ENCODE measurements at regions not wholly inside any gene's neighbourhood (a gene's known extent, or its start where the extent isn't known, plus 50 kb on each side); places are given as distances from the start of the nearest gene placed in this dataset.

DNA sequence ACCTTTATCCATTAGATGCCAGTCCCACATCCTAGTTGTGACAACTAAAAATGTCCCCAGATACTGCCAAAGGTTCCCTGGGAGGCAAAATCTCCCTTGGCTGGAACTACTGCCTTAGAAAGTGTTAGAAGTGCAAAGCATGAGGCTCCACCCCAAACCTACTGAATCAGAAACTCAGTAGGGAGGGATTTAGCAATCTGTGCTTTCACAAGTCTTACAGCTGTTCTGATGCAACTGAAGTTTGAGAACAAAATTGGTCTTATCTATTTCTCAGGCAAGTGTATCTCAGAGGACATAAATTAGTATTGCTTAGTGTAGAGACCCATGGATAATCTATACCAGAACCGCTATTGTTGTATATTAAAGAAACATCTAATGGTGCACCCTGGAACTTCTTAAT, 70.2 kb downstream of the CLDN1 start:
- H3K79me2 ChIP-seq (ENCODE audit: control insufficient read depth, insufficient read depth, low read length, poor library complexity) = no peaks in the 10 kb centered on the region
- H3K18ac ChIP-seq (ENCODE audit: low read length) = no peak overlapping the region
- no peaks in the 10 kb centered on the region for H3K79me1 ChIP-seq (ENCODE audit: low read length)
- H4K8ac ChIP-seq (ENCODE audit: low read depth, low read length) = no peak overlapping the region
- no peak overlapping the region for H3K9ac ChIP-seq (ENCODE audit: low read length)
- H3K27me3 ChIP-seq (ENCODE audit: insufficient read depth, low read length) = no peaks in the 10 kb centered on the region
- H3K4me2 ChIP-seq (ENCODE audit: low read length) = no peak overlapping the region
- no peak overlapping the region for H2BK120ac ChIP-seq (ENCODE audit: insufficient read depth, low read length, poor library complexity)
- H3K4ac ChIP-seq (ENCODE audit: low read depth, low read length) = no peak overlapping the region
- no peak overlapping the region for H3K27ac ChIP-seq (ENCODE audit: low read depth, low read length)
- DNase-seq = peak; percentile 52 to 89
- WGBS (ENCODE audit: extremely low coverage, insufficient coverage, insufficient read length) = no CpG with 5 or more reads among the region's 1 CpG
- H3K9me3 ChIP-seq (ENCODE audit: insufficient read depth, low read depth, low read length) = no peaks in the 10 kb centered on the region
- no peak overlapping the region for H3K14ac ChIP-seq (ENCODE audit: low read length)
- no peaks in the 10 kb centered on the region for H3K4me1 ChIP-seq (ENCODE audit: control insufficient read depth in 1 of 2, insufficient read depth in 2 of 2, low read length in 2 of 2)
- H2BK5ac ChIP-seq (ENCODE audit: low read depth, low read length, poor library complexity) = no peak overlapping the region
- no peak overlapping the region for H2AFZ ChIP-seq (ENCODE audit: insufficient read depth, low read length, poor library complexity)
- no peak overlapping the region for H4K91ac ChIP-seq (ENCODE audit: low read depth, low read length)
- no peak overlapping the region for H3K23ac ChIP-seq (ENCODE audit: low read length)
- H3K4me3 ChIP-seq (ENCODE audit: low read depth, low read length) = no peak overlapping the region
- no peak overlapping the region for H2AK5ac ChIP-seq (ENCODE audit: low read length)
- H2BK12ac ChIP-seq (ENCODE audit: low read length) = no peak overlapping the region
- no peak overlapping the region for H4K12ac ChIP-seq (ENCODE audit: low read depth, low read length)
- H3K36me3 ChIP-seq (ENCODE audit: control insufficient read depth in 1 of 2, insufficient read depth in 2 of 2, low read length in 2 of 2) = no peaks in the 10 kb centered on the region

DNA sequence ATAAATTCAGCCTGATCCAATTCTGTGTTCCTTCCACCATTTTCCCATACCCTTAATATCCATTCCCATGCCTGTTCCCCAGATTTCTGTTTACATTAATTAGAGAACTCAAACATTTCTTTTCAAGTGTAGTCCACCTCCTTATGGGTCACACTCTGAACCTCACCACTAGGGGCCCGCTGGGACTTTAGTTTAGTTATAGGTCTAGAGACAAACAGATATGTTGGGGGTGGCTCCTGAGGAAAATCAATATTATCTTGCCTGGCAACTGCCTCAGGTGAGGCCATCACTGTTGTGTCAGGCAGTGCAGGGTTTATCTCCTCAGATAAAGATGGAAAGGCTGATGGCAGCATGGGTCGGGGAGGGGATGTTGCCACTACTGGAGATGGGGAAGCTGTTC, 72.8 kb downstream of the CLDN1 start:
- no peak overlapping the region for H3K4ac ChIP-seq (ENCODE audit: low read depth, low read length)
- no peaks in the 10 kb centered on the region for H3K36me3 ChIP-seq (ENCODE audit: control insufficient read depth in 1 of 2, insufficient read depth in 2 of 2, low read length in 2 of 2)
- H4K12ac ChIP-seq (ENCODE audit: low read depth, low read length) = no peak overlapping the region
- no peak overlapping the region for H3K23ac ChIP-seq (ENCODE audit: low read length)
- H3K79me1 ChIP-seq (ENCODE audit: low read length) = no peaks in the 10 kb centered on the region
- no peak for DNase-seq
- H3K4me1 ChIP-seq (ENCODE audit: control insufficient read depth in 1 of 2, insufficient read depth in 2 of 2, low read length in 2 of 2) = no peaks in the 10 kb centered on the region
- H4K8ac ChIP-seq (ENCODE audit: low read depth, low read length) = no peak overlapping the region
- H2AK5ac ChIP-seq (ENCODE audit: low read length) = no peak overlapping the region
- no peak overlapping the region for H2BK120ac ChIP-seq (ENCODE audit: insufficient read depth, low read length, poor library complexity)
- no peak overlapping the region for H3K18ac ChIP-seq (ENCODE audit: low read length)
- H3K4me3 ChIP-seq (ENCODE audit: low read depth, low read length) = no peak overlapping the region
- no peaks in the 10 kb centered on the region for H3K79me2 ChIP-seq (ENCODE audit: control insufficient read depth, insufficient read depth, low read length, poor library complexity)
- WGBS (ENCODE audit: extremely low coverage, insufficient coverage, insufficient read length) = no CpG with 5 or more reads among the region's 2 CpGs
- no peak overlapping the region for H3K27ac ChIP-seq (ENCODE audit: low read depth, low read length)
- no peak overlapping the region for H2BK12ac ChIP-seq (ENCODE audit: low read length)
- peaks cover 6% of the 10 kb centered on the region for H3K9me3 ChIP-seq (ENCODE audit: insufficient read depth, low read depth, low read length)
- H2AFZ ChIP-seq (ENCODE audit: insufficient read depth, low read length, poor library complexity) = no peak overlapping the region
- H3K4me2 ChIP-seq (ENCODE audit: low read length) = no peak overlapping the region
- no peak overlapping the region for H3K9ac ChIP-seq (ENCODE audit: low read length)
- no peak overlapping the region for H4K91ac ChIP-seq (ENCODE audit: low read depth, low read length)
- H3K27me3 ChIP-seq (ENCODE audit: insufficient read depth, low read length) = no peaks in the 10 kb centered on the region
- H3K14ac ChIP-seq (ENCODE audit: low read length) = no peak overlapping the region
- no peak overlapping the region for H2BK5ac ChIP-seq (ENCODE audit: low read depth, low read length, poor library complexity)

DNA sequence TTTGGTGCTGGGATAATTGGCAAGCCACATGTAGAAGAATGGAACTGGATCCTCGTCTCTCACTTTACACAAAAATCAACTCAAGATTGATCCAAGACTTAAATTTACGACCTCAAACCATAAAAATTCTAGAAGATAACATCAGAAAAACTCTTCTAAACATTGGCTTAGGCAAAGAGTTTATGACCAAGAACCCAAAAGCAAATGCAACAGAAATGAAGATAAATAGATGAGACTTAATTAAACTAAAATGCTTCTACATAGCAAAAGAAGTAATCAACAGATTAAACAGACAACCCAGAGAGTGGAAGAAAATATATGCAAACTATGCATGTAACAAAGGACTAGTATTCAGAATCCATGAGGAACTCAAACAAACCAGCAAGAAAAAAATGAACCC, 80.1 kb downstream of the CLDN1 start:
- H3K9ac ChIP-seq (ENCODE audit: low read length) = no peak overlapping the region
- no CpG with 5 or more reads among the region's 2 CpGs for WGBS (ENCODE audit: extremely low coverage, insufficient coverage, insufficient read length)
- no peak overlapping the region for H3K27ac ChIP-seq (ENCODE audit: low read depth, low read length)
- no peak for DNase-seq
- H3K27me3 ChIP-seq (ENCODE audit: insufficient read depth, low read length) = no peaks in the 10 kb centered on the region
- no peaks in the 10 kb centered on the region for H3K79me1 ChIP-seq (ENCODE audit: low read length)
- H2BK12ac ChIP-seq (ENCODE audit: low read length) = no peak overlapping the region
- H3K4me3 ChIP-seq (ENCODE audit: low read depth, low read length) = no peak overlapping the region
- no peaks in the 10 kb centered on the region for H3K36me3 ChIP-seq (ENCODE audit: control insufficient read depth in 1 of 2, insufficient read depth in 2 of 2, low read length in 2 of 2)
- H3K4me1 ChIP-seq (ENCODE audit: control insufficient read depth in 1 of 2, insufficient read depth in 2 of 2, low read length in 2 of 2) = peaks cover 2 to 3% of the 10 kb centered on the region in 2 experiments
- H2BK120ac ChIP-seq (ENCODE audit: insufficient read depth, low read length, poor library complexity) = no peak overlapping the region
- no peak overlapping the region for H3K18ac ChIP-seq (ENCODE audit: low read length)
- no peak overlapping the region for H3K23ac ChIP-seq (ENCODE audit: low read length)
- H2BK5ac ChIP-seq (ENCODE audit: low read depth, low read length, poor library complexity) = no peak overlapping the region
- no peak overlapping the region for H3K4me2 ChIP-seq (ENCODE audit: low read length)
- no peak overlapping the region for H3K14ac ChIP-seq (ENCODE audit: low read length)
- no peak overlapping the region for H2AK5ac ChIP-seq (ENCODE audit: low read length)
- no peak overlapping the region for H4K12ac ChIP-seq (ENCODE audit: low read depth, low read length)
- H4K8ac ChIP-seq (ENCODE audit: low read depth, low read length) = no peak overlapping the region
- no peak overlapping the region for H3K4ac ChIP-seq (ENCODE audit: low read depth, low read length)
- peaks cover 6% of the 10 kb centered on the region for H3K9me3 ChIP-seq (ENCODE audit: insufficient read depth, low read depth, low read length)
- H2AFZ ChIP-seq (ENCODE audit: insufficient read depth, low read length, poor library complexity) = no peak overlapping the region
- no peaks in the 10 kb centered on the region for H3K79me2 ChIP-seq (ENCODE audit: control insufficient read depth, insufficient read depth, low read length, poor library complexity)
- H4K91ac ChIP-seq (ENCODE audit: low read depth, low read length) = no peak overlapping the region

GRCh38 chr3:190239325-190239724, 82.9 kb downstream of the CLDN1 start:
- no peak overlapping the region for H3K18ac ChIP-seq (ENCODE audit: low read length)
- H3K4me2 ChIP-seq (ENCODE audit: low read length) = no peak overlapping the region
- no peak overlapping the region for H2AK5ac ChIP-seq (ENCODE audit: low read length)
- no peak overlapping the region for H3K27ac ChIP-seq (ENCODE audit: low read depth, low read length)
- H4K8ac ChIP-seq (ENCODE audit: low read depth, low read length) = no peak overlapping the region
- no peak overlapping the region for H3K23ac ChIP-seq (ENCODE audit: low read length)
- H3K9ac ChIP-seq (ENCODE audit: low read length) = no peak overlapping the region
- no peak for DNase-seq
- no peak overlapping the region for H3K14ac ChIP-seq (ENCODE audit: low read length)
- H3K79me2 ChIP-seq (ENCODE audit: control insufficient read depth, insufficient read depth, low read length, poor library complexity) = no peaks in the 10 kb centered on the region
- H3K4me1 ChIP-seq (ENCODE audit: control insufficient read depth in 1 of 2, insufficient read depth in 2 of 2, low read length in 2 of 2) = peaks cover 2 to 3% of the 10 kb centered on the region in 2 experiments
- H2AFZ ChIP-seq (ENCODE audit: insufficient read depth, low read length, poor library complexity) = no peak overlapping the region
- no peak overlapping the region for H4K91ac ChIP-seq (ENCODE audit: low read depth, low read length)
- H3K36me3 ChIP-seq (ENCODE audit: control insufficient read depth in 1 of 2, insufficient read depth in 2 of 2, low read length in 2 of 2) = no peaks in the 10 kb centered on the region
- H2BK12ac ChIP-seq (ENCODE audit: low read length) = no peak overlapping the region
- H2BK5ac ChIP-seq (ENCODE audit: low read depth, low read length, poor library complexity) = no peak overlapping the region
- H4K12ac ChIP-seq (ENCODE audit: low read depth, low read length) = no peak overlapping the region
- no peaks in the 10 kb centered on the region for H3K9me3 ChIP-seq (ENCODE audit: insufficient read depth, low read depth, low read length)
- no peaks in the 10 kb centered on the region for H3K79me1 ChIP-seq (ENCODE audit: low read length)
- H3K4ac ChIP-seq (ENCODE audit: low read depth, low read length) = no peak overlapping the region
- WGBS (ENCODE audit: extremely low coverage, insufficient coverage, insufficient read length) = no CpG with 5 or more reads among the region's 2 CpGs
- H2BK120ac ChIP-seq (ENCODE audit: insufficient read depth, low read length, poor library complexity) = no peak overlapping the region
- no peaks in the 10 kb centered on the region for H3K27me3 ChIP-seq (ENCODE audit: insufficient read depth, low read length)
- H3K4me3 ChIP-seq (ENCODE audit: low read depth, low read length) = no peak overlapping the region
